ENCODE measurements at regions not wholly inside any gene's neighbourhood (a gene's known extent, or its start where the extent isn't known, plus 50 kb on each side); places are given as distances from the start of the nearest gene placed in this dataset.

DNA sequence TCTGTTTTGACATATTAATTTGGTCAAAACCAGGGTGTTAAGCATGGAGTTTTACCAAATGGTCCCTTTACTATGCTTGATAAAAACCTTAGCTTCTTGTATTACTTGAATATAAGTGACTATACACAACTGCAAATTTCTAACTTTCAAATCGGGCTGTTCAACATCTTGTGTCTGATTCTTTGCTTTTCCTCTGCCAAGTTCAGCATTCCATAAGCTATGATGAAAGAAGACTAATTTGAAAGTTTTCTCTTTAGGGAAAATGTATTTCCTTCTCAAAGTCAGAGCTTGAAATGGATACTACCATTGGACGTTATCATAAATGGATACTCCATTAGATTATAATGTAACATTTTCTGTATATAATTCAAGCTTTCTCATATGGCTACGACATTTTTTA lies 792.9 kb downstream of the EFNA5 start:
- DNase-seq (ENCODE audit: low read depth), result no peak
- TF ChIP-seq, protein P1, sequence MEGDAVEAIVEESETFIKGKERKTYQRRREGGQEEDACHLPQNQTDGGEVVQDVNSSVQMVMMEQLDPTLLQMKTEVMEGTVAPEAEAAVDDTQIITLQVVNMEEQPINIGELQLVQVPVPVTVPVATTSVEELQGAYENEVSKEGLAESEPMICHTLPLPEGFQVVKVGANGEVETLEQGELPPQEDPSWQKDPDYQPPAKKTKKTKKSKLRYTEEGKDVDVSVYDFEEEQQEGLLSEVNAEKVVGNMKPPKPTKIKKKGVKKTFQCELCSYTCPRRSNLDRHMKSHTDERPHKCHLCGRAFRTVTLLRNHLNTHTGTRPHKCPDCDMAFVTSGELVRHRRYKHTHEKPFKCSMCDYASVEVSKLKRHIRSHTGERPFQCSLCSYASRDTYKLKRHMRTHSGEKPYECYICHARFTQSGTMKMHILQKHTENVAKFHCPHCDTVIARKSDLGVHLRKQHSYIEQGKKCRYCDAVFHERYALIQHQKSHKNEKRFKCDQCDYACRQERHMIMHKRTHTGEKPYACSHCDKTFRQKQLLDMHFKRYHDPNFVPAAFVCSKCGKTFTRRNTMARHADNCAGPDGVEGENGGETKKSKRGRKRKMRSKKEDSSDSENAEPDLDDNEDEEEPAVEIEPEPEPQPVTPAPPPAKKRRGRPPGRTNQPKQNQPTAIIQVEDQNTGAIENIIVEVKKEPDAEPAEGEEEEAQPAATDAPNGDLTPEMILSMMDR (conservative IDR thresholded peaks at IDR 0.05; ENCODE audit: low read length), result no peak
- no peak overlapping the region for H3K4me3 ChIP-seq (ENCODE audit: low read length)

DNA sequence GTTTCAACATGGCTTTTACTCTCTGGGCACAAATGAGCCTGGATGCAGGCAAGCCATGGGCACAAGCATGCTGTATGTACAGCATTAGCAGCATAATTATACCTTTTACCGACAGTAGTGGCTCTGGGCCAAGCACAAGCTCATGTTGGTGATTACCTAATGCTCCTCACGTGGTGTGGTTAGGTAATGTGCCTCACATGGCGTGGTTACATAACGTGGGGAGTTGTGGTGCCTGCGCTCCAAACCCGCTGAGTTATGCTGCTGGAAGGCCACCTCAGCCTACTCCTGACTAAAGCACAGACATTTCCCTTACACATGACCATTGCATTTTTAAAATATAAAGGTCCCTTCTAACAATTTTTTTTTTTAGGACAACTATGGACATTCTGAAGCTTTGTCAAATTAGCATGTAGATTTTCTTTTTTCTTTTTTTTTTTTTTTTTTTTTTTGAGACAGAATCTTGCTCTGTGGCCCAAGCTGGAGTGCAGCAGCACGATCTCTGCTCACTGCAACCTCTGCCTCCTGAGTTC lies 794.0 kb downstream of the EFNA5 start:
- H3K4me3 ChIP-seq (ENCODE audit: low read length), result no peak overlapping the region
- TF ChIP-seq, protein P1 (conservative IDR thresholded peaks at IDR 0.05; ENCODE audit: low read length), result no peak
- DNase-seq (ENCODE audit: low read depth), result no peak

DNA sequence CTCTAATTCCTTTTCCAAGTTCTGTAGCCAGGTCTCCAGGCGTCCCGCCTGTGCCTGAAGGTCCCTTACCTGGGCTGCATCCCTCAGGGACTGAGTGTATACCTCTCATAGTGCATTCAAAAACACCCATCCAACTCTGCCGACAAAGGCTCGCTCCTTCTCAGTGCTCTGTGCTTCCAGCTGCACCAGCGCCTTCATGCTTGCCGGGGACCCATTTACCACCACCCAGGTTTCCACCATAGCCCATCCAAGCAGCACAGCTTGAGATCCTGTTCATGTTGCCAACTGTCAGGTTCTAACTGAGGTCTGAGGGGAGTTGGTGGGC lies 794.5 kb downstream of the EFNA5 start:
- no peak for DNase-seq (ENCODE audit: low read depth)
- TF ChIP-seq, protein P1 (conservative IDR thresholded peaks at IDR 0.05; ENCODE audit: low read length), result no peak
- no peak overlapping the region for H3K4me3 ChIP-seq (ENCODE audit: low read length)

GRCh38 chr5:106875591-106876297 lies 795.0 kb downstream of the EFNA5 start:
- TF ChIP-seq, protein P1 (conservative IDR thresholded peaks at IDR 0.05; ENCODE audit: low read length), result peak; percentile 70
- no peak overlapping the region for H3K4me3 ChIP-seq (ENCODE audit: low read length)
- DNase-seq (ENCODE audit: low read depth), result peak; percentile 48

DNA sequence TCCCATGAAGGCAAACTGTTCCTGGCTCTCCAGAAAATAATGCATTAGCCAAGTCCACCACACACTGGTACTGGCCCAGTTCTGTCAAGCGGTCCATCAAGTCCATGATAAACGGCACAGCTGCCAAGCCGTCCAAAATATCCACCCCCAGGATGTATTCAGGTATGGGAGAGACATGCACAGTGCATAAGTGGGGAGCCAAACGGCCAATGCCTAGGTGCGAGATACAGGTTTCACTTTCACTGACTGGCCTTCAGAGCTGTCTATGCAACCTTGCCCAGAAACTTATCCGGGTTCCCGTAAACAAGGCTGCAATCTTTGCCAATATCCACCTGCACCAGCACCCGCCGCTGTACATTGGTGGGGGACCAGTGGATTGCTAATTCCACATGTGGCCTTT lies 795.8 kb downstream of the EFNA5 start:
- TF ChIP-seq, protein P1 (conservative IDR thresholded peaks at IDR 0.05; ENCODE audit: low read length), result no peak
- no peak overlapping the region for H3K4me3 ChIP-seq (ENCODE audit: low read length)
- no peak for DNase-seq (ENCODE audit: low read depth)

- no peak for DNase-seq (ENCODE audit: low read depth)
- TF ChIP-seq, protein P1 (conservative IDR thresholded peaks at IDR 0.05; ENCODE audit: low read length), result no peak
- no peak overlapping the region for H3K4me3 ChIP-seq (ENCODE audit: low read length)
Measured at GRCh38 chr5:106874531-106874930, 796.2 kb downstream of the EFNA5 start.

GRCh38 chr5:106873568-106873967 lies 797.2 kb downstream of the EFNA5 start:
- H3K4me3 ChIP-seq (ENCODE audit: low read length), result no peak overlapping the region
- TF ChIP-seq, protein P1 (conservative IDR thresholded peaks at IDR 0.05; ENCODE audit: low read length), result no peak
- DNase-seq (ENCODE audit: low read depth), result no peak
